ENCODE measurements at regions not wholly inside any gene's neighbourhood (a gene's known extent, or its start where the extent isn't known, plus 50 kb on each side); places are given as distances from the start of the nearest gene placed in this dataset.

DNA sequence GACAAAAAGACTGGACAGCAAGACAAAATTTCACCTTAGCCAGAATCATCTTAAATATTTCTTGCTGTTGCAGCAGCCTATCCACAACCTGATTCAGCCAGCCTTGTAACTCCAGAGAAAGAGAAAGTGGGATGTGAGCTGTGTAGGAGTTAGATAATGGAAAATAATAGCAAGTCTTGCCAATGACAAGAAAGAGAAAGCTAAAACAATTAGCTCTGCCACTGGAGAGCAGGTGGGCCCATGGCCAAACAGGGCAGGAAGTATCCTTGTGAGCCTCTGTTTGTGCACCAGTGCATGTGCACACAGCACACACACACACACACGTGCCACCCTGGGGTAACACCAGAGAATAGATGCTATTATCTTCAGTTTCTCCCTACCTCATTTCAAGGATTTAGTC lies 106.0 kb upstream of the CCDC196 start:
- DNase-seq: no peak

- no peak for DNase-seq
Measured at GRCh38 chr14:66381755-66382154, 104.4 kb upstream of the CCDC196 start.

DNA sequence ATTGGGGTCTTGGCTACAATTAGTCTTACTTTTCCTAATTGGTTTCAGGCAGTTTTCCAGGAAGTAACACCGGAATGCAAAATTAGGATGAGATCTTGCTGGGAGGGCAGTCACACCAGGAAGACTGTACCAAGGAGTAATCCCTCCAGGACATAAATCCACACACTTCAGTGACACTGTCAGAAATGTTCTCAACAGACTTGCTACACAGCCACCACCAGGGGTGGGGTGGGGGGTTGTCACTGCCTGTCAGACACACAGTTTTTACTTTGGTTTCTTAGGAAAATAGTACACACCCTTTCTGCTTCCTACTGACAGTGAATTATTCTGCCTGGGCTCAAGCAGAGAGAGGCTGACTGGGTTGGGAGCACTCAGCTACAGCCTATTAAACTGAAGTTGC lies 102.9 kb upstream of the CCDC196 start:
- no peak for DNase-seq

DNA sequence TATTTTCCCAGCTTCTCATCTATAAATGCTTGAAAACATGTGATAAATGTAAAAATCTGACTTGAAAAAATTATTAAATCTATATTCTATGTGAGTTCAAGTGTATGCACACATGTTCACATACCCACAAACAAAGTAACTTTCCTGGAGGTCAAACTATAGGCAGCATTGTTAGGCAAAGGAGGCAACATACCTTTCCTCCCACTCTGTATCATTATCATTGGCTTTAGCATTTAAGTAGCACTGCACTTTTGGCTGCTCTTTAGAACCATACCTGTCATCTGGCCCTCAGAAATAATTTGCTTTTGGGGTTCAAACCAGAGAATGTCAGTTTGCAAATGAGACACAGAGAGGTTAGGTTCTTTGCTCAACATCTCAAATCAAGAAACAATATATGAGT lies 102.4 kb upstream of the CCDC196 start:
- DNase-seq: no peak

GRCh38 chr14:66388516-66388915 lies 97.7 kb upstream of the CCDC196 start:
- DNase-seq: no peak

DNA sequence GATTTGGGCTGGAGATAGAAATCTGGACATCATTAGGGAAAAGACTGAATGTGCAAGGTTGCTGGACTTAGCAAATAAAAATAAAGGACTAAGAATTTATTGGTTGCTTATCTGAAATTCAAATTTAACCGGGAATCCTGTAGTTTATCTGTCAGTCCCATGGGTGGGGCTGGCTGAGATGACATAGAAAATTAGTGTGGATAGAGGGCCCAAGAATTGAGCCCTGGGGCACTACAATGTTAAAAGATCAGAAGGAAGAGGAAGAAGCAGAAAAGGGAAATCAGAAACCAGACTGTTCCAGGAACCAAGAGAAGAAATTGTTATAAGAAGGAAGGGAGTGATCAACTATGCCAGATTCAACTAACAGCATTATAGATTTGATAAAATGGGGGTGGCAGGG lies 96.7 kb upstream of the CCDC196 start:
- no peak for DNase-seq

GRCh38 chr14:66395300-66395699 lies 90.9 kb upstream of the CCDC196 start:
- DNase-seq: no peak

DNA sequence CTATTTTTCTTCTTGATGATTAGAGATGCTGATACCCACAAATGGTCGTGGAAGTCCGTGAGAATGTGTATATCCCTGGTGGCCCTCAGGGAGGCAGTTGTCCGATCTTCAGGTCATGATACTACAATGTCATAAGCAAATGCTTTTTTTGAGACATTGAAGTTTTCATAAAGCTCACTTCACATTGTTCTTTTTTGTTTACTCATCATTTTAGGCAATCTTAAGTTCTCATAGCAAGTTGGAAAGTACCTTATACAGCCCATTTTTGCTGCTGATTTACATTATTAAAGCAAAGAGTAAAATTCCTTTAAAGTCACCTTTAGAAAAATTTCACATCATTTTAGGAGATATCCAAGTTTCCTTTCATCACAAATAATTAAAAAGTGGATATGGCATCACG lies 90.0 kb upstream of the CCDC196 start:
- no peak for DNase-seq

GRCh38 chr14:66398437-66398836 lies 87.7 kb upstream of the CCDC196 start:
- no peak for DNase-seq

DNA sequence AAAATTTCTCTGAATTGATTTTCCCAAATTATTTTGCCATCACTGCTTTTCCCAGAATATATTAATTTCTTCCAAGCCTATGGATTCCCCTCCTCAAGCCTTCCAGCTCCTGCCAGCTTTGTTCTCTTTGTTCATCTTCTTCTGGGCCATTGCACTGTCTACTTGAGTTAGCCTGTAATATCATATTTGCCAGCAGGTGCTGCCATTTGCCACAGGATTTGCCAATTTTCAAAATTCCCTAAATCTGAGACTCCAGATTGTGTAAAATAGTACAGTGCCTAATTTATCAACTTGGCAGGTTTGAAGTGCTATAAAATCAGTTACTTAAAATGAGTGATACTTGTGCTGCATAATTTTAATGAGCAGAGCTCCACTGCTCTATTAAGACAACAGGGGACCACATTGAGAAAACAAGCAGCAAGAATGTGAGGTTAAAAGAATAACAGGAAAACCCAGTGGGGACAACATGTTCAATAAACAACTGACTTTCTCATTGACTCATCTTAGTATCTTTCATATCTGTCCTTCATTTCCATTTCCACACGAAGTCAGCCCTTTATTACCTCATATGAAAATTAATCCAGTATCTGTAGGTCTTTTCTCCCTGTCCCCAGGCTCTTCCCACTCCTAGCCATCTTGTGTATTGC lies 84.6 kb upstream of the CCDC196 start:
- DNase-seq: no peak

- DNase-seq: no peak
Measured at GRCh38 chr14:66403183-66403582, 83.0 kb upstream of the CCDC196 start.

- no peak for DNase-seq
Measured at GRCh38 chr14:66404051-66404545, 82.1 kb upstream of the CCDC196 start.

- no peak for DNase-seq
Measured at GRCh38 chr14:66405158-66405557, 81.0 kb upstream of the CCDC196 start.

DNA sequence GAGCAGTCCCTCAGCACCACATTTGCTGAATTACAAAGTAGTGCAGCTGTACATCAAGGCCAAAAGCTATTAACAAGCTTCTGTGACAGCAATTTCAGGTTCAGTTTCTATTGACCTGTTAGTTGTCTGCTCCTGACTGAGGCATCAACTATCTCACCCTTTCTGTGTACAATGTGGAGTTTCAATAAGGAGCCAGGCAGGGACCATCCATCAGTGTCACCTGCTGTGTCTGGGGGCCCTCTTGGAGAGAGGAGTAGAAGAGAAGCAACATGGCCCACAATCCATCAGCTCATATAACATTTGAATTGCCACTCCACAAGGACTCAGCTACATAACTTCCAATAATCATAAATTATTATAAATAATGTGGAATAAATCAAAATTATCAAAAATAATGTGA lies 72.3 kb upstream of the CCDC196 start:
- DNase-seq: no peak

DNA sequence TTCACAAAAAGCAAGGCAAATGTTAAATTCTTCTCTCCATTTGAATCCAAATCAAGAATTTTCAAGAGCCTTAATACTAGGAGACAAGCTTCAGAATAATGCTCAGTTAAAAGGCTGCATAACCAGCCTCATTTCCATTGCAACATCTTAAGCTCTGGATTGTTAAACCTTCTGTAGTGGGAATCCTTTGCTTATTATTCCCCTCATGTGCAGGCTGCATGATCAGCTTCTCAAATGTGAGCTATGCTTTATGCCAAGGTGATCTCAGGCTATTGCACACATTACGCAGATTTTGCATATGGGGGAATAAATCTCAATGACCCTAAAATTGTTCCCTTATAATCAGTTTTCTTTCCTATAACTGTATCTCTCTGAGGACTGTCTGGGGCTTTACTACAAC lies 71.7 kb upstream of the CCDC196 start:
- no peak for DNase-seq

DNA sequence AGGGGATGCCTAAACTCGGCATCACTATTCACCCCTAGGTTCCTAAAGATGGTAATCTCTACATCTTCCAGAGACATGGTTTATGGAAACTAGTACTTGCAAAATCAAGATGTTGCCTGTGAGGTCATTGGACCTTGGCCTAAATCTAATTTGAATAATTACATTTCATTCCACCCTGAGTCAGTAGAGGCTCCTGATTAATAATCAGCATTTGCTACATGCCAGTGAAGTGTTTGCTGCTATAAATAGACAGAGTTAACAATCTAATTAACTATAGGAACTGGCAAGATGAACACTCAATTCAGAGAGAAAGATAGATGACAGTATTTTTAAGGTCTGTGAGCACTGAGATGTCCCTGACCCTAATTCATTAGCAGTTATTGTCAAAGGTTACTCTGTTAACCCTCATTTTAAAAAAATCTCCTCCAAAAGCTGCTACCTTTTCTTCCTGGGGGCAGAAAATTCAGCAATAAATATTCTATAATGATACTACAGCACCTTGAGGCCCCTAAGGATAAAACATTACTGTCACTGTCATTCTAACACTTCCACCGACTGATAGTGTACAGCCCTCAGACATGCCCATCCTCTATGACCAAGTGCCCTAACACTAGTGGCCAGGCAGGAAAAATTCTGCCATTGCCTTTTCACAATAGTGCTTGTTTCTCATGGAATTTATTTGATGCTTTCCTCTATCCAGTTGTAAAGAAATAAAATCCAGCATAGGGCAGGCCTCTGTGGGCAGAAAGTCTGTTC lies 65.7 kb upstream of the CCDC196 start:
- DNase-seq: no peak

DNA sequence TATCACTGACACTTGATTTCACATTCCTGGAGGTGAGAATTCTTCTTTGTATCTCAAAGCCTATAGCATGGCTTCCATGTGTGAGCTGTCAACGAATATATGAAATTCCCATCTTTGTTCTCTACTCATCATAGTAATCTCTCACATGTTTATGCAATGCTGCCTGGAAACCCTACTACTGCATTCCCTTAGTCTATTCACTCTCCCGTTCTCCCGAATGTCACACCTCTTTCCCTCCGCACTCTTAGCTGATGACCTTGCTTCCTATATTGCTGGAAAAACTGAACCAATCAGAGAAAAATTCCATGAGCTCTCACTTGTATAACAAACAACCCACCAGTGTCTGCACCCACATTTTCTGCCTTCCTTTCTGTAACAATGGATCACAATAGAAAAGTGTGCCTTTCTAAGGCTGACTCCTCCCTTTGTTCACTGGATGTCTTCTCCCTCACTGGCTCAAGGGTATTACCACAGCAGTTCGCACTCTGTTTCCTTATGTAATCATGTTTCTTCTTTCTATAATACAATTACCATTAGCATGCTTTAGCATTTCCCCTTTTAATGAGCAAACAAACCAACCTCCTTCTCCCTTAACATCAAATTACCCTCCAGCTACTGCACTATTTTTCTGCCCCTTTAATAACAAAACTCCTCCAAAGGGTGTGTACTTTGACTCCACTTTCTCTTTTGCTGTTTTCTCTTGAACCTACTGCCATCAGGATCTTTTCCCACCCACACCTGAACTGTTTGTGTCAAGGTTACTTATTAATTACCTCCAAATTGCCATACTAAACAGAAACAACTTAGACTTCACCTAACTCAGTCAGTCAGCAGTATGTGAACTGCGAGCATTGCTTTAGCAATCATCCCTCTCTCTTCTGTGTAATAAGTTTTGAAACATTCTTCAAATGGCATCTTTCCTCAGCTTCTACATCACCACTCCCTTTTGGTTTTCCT lies 63.9 kb upstream of the CCDC196 start:
- DNase-seq: no peak

GRCh38 chr14:66425402-66425801 lies 60.8 kb upstream of the CCDC196 start:
- no peak for DNase-seq

- DNase-seq: no peak
Measured at GRCh38 chr14:66426451-66426850, 59.7 kb upstream of the CCDC196 start.

- no peak for DNase-seq
Measured at GRCh38 chr14:66432334-66432733, 53.8 kb upstream of the CCDC196 start.

DNA sequence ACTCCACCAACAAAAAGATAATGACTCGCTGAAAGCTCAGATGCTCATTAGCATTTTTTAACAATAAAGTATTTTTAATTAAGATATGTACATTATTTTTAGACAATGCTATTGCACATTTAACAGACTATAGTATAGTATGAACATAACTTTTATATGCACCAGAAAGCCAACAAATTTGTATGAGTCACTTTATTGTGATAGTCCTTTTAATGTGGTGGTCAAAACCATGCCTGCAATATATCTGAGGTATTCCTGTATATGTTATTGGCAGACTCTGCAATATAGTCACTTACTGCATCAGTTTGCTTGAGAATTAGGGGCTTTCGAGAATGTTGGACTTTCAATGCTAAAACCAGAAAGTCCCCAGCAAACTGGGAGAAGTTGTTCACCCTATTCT lies 51.7 kb upstream of the CCDC196 start:
- DNase-seq: no peak

GRCh38 chr14:66435683-66436082 lies 50.5 kb upstream of the CCDC196 start:
- DNase-seq: no peak
